Keratinocyte (primary cell): ENCODE measurements at regions not wholly inside any gene's neighbourhood (a gene's known extent, or its start where the extent isn't known, plus 50 kb on each side); places are given as distances from the start of the nearest gene placed in this dataset.

Source experiments
- DNase-seq: peaks from one replicate; pipeline ENCODE4 v3.0.0-alpha.2; 2011; ENCODE audit warnings: low read depth, missing footprints, low spot score
- FAIRE-seq: peaks from 2 replicates; lab custom pipeline; 2011; peaks lifted over from hg19 to GRCh38; lab: Jason Lieb, UNC
- H2AFZ ChIP-seq: 2 replicates; pipeline ENCODE4 v1.6.0; 2012; ENCODE audit warnings: low read length, control low read depth, inconsistent platforms; ENCODE audit not compliant: control insufficient read depth
- H3K27ac ChIP-seq: 2 replicates; pipeline ENCODE4 v1.5.1; 2011; ENCODE audit warnings: low read length; ENCODE audit not compliant: control insufficient read depth, insufficient read depth
- H3K27me3 ChIP-seq: 3 replicates; pipeline ENCODE4 v1.6.0; 2011; ENCODE audit warnings: low read length; ENCODE audit not compliant: control insufficient read depth, insufficient read depth; ENCODE audit errors: extremely low read depth
- H3K36me3 ChIP-seq, 2 experiments: 2 replicates in 1 of 2; 3 replicates in 1 of 2; pipeline ENCODE4 v1.5.1; 2011; ENCODE audit warnings: low read length in 2 of 2, mild to moderate bottlenecking in 1 of 2; ENCODE audit not compliant: control insufficient read depth in 2 of 2, insufficient read depth in 2 of 2; ENCODE audit errors: extremely low read depth in 1 of 2
- H3K4me1 ChIP-seq: 3 replicates; pipeline ENCODE4 v1.5.1; 2011; ENCODE audit warnings: low read length; ENCODE audit not compliant: control insufficient read depth, insufficient read depth; ENCODE audit errors: extremely low read depth
- H3K4me2 ChIP-seq: 3 replicates; pipeline ENCODE4 v1.6.0; 2011; ENCODE audit warnings: low read depth, low read length; ENCODE audit not compliant: control insufficient read depth, insufficient read depth; ENCODE audit errors: extremely low read depth
- H3K4me3 ChIP-seq, 3 experiments: fragments of 200-600 bp in 1 of 3; sonication (generic) in 1 of 3; 2 replicates in 2 of 3; 3 replicates in 1 of 3; pipeline ENCODE4 v1.5.1; 2011 to 2016; ENCODE audit warnings: low read length in 3 of 3, mild to moderate bottlenecking in 3 of 3, control low read depth in 2 of 3, inconsistent platforms in 1 of 3, low read depth in 1 of 3, mixed read lengths in 1 of 3, mixed run types in 1 of 3, moderate library complexity in 1 of 3; ENCODE audit not compliant: control insufficient read depth in 2 of 3, insufficient read depth in 2 of 3; ENCODE audit errors: extremely low read depth in 1 of 3
- H3K79me2 ChIP-seq: 2 replicates; pipeline ENCODE4 v1.6.0; 2012; ENCODE audit warnings: low read length; ENCODE audit not compliant: control insufficient read depth, insufficient read depth
- H3K9ac ChIP-seq: 3 replicates; pipeline ENCODE4 v1.6.0; 2011; ENCODE audit warnings: low read length; ENCODE audit not compliant: control insufficient read depth, insufficient read depth; ENCODE audit errors: extremely low read depth
- H3K9me1 ChIP-seq: 3 replicates; pipeline ENCODE4 v1.6.0; 2011; ENCODE audit warnings: low read length; ENCODE audit not compliant: control insufficient read depth, insufficient read depth; ENCODE audit errors: extremely low read depth
- H3K9me3 ChIP-seq: 2 replicates; pipeline ENCODE4 v1.5.1; 2012; ENCODE audit warnings: low read depth, low read length; ENCODE audit not compliant: control insufficient read depth
- H4K20me1 ChIP-seq: 3 replicates; pipeline ENCODE4 v1.6.0; 2011; ENCODE audit warnings: low read length; ENCODE audit not compliant: control insufficient read depth, insufficient read depth; ENCODE audit errors: extremely low read depth
- EZH2 ChIP-seq: IDR thresholded peaks from one replicate; pipeline ENCODE4 v1.6.1; 2012; ENCODE audit warnings: inconsistent platforms, mild to moderate bottlenecking, low read length, moderate library complexity
- dilution Hi-C: fragments of 300-500 bp; cut with MboI; formaldehyde crosslinking; loops from one replicate; pipeline ENCODE4 v1.7.0; 2020; ENCODE audit warnings: low sequenced_read_pairs; ENCODE audit not compliant: extremely low pct_ligation_motif_present
- TF ChIP-seq, protein P1 (sequence below), 3 experiments: IDR thresholded peaks in 1 of 3; conservative IDR thresholded peaks in 1 of 3; optimal IDR thresholded peaks in 1 of 3; 2 replicates in 2 of 3; 3 replicates in 1 of 3; pipeline versions ENCODE3 to v1.5.1; 2011; ENCODE audit warnings: low read length in 3 of 3, mild to moderate bottlenecking in 3 of 3, moderate library complexity in 2 of 3, control low read depth in 1 of 3, inconsistent platforms in 1 of 3; ENCODE audit not compliant: insufficient read depth in 2 of 3; ENCODE audit errors: extremely low read depth in 1 of 3

DNA sequence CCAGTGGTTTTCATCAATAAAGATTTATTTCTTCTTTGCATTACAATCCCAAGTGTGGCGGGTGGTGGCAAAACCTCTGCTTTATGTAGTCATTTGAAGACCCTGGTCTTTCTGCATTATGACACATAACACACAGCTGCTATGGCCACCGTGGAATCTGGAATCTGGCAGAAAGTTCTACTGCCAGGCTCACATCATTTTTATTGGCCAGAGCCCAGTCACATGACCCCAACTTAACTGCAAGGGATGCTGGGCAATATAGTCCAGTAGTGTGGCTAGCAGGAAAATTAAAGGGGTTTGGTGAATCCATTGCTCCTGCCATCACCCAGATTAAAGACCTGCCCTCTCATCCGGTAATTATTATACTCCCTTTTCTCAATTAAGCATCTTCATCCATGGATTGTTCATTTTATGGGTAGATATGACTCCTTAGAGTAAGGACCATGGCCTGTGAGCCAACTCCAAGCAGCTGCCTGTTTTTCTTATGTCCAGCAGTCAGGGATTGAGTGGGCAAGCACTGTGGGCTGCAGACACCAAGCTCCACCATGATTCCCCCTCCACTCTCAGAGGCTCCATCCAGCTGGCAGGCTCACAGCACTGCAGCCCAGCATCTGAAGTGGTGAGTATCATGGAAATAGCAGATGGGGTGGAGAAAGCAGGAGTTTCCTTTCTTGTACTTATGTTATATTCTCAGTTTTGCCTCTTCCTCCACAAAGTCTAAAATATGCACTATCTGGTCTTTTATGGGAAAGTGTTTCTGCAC lies 1030.7 kb downstream of the AACS start:
- H3K9me3 ChIP-seq, result no peaks in the 10 kb centered on the region

DNA sequence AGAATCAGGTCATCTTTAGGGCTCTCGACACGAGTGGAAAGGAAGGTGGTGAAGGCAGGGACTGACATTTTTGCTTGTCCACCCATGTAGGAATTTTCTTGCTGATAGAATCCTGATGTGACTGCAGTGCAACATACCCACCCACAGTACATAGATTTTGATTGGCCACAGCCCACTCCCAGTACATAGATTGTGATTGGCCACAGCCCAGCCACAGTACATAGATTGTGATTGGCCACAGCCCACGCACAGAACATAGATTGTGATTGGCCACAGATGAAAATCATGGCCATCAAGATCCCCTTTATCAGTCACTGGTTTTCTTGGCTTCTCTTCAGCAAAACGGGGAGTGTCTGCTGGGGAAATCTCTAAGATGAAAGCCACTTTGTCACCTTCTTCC lies 1041.5 kb downstream of the AACS start:
- Histone ChIP-seq H3K79me2 (no peaks in the 10 kb centered on the region), H3K4me2 (no peak overlapping the region), H3K4me1 (no peaks in the 10 kb centered on the region), H3K9me3 (no peaks in the 10 kb centered on the region), H3K9me1 (no peaks in the 10 kb centered on the region), H3K27ac (no peak overlapping the region), H4K20me1 (no peaks in the 10 kb centered on the region), H3K36me3 (no peaks in the 10 kb centered on the region), H3K27me3 (no peaks in the 10 kb centered on the region), H3K9ac (no peak overlapping the region), H3K4me3 (no peak overlapping the region), H2AFZ (no peak overlapping the region)
- dilution Hi-C loops, result no loop called here
- DNase-seq (no peak), FAIRE-seq (no peak)
- TF ChIP-seq, protein P1, sequence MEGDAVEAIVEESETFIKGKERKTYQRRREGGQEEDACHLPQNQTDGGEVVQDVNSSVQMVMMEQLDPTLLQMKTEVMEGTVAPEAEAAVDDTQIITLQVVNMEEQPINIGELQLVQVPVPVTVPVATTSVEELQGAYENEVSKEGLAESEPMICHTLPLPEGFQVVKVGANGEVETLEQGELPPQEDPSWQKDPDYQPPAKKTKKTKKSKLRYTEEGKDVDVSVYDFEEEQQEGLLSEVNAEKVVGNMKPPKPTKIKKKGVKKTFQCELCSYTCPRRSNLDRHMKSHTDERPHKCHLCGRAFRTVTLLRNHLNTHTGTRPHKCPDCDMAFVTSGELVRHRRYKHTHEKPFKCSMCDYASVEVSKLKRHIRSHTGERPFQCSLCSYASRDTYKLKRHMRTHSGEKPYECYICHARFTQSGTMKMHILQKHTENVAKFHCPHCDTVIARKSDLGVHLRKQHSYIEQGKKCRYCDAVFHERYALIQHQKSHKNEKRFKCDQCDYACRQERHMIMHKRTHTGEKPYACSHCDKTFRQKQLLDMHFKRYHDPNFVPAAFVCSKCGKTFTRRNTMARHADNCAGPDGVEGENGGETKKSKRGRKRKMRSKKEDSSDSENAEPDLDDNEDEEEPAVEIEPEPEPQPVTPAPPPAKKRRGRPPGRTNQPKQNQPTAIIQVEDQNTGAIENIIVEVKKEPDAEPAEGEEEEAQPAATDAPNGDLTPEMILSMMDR (optimal IDR thresholded peaks at IDR 0.05 in 1 of 3, IDR thresholded peaks at IDR 0.05 in 1 of 3, conservative IDR thresholded peaks at IDR 0.05 in 1 of 3; ENCODE audit: extremely low read depth in 1 of 3, insufficient read depth in 2 of 3, low read length in 3 of 3), result no peak
- no peak for TF ChIP-seq EZH2

More for the DNA sequence above, 1030.7 kb downstream of the AACS start:
- no peaks in the 10 kb centered on the region for H4K20me1 ChIP-seq
- H3K27ac ChIP-seq, result no peak overlapping the region
- no peak overlapping the region for H2AFZ ChIP-seq
- H3K27me3 ChIP-seq, result no peaks in the 10 kb centered on the region
- no peaks in the 10 kb centered on the region for H3K4me1 ChIP-seq
- no peak overlapping the region for H3K9ac ChIP-seq
- TF ChIP-seq EZH2, result no peak
- TF ChIP-seq, protein P1 (optimal IDR thresholded peaks at IDR 0.05 in 1 of 3, IDR thresholded peaks at IDR 0.05 in 1 of 3, conservative IDR thresholded peaks at IDR 0.05 in 1 of 3; ENCODE audit: extremely low read depth in 1 of 3, insufficient read depth in 2 of 3, low read length in 3 of 3), result no peak
- no peaks in the 10 kb centered on the region for H3K9me1 ChIP-seq
- dilution Hi-C loops, result no loop called here
- DNase-seq (no peak), FAIRE-seq (no peak)
- no peaks in the 10 kb centered on the region for H3K36me3 ChIP-seq
- no peaks in the 10 kb centered on the region for H3K79me2 ChIP-seq
- no peak overlapping the region for H3K4me3 ChIP-seq
- H3K4me2 ChIP-seq, result no peak overlapping the region
